Mesenchymal stem cell (in vitro differentiated cells and primary cell): ENCODE measurements at regions not wholly inside any gene's neighbourhood (a gene's known extent, or its start where the extent isn't known, plus 50 kb on each side); places are given as distances from the start of the nearest gene placed in this dataset.

Experiments
- DNase-seq: peaks from one replicate; pipeline ENCODE4 v3.0.0-alpha.2; 2013
- H2AFZ ChIP-seq: one replicate; pipeline ENCODE4 v1.6.1; 2013; ENCODE audit warnings: low read depth, mild to moderate bottlenecking, control low read depth, inconsistent platforms, low read length, moderate library complexity
- H2AK5ac ChIP-seq: 2 replicates; pipeline ENCODE4 v1.6.1; 2013; ENCODE audit warnings: low read length, moderate library complexity, mild to moderate bottlenecking, inconsistent platforms; ENCODE audit not compliant: severe bottlenecking
- H2BK120ac ChIP-seq: one replicate; pipeline ENCODE4 v1.6.1; 2013; ENCODE audit warnings: low read depth, mild to moderate bottlenecking, inconsistent platforms, low read length, moderate library complexity
- H2BK12ac ChIP-seq, 2 experiments: one replicate each; pipeline ENCODE4 v1.6.1; 2013; ENCODE audit warnings: inconsistent platforms in 2 of 2, low read length in 2 of 2, mild to moderate bottlenecking in 2 of 2, moderate library complexity in 2 of 2, control low read depth in 1 of 2
- H2BK15ac ChIP-seq: one replicate; pipeline ENCODE4 v1.6.1; 2013; ENCODE audit warnings: mild to moderate bottlenecking, low read depth, inconsistent platforms; ENCODE audit not compliant: poor library complexity, severe bottlenecking
- H2BK5ac ChIP-seq: 2 replicates; pipeline ENCODE4 v1.6.1; 2013; ENCODE audit warnings: low read depth, mild to moderate bottlenecking, low read length, control low read depth, inconsistent platforms; ENCODE audit not compliant: poor library complexity, severe bottlenecking
- H3K14ac ChIP-seq, 2 experiments: one replicate each; pipeline ENCODE4 v1.6.1; 2013; ENCODE audit warnings: inconsistent platforms in 2 of 2, low read length in 2 of 2, control low read depth in 1 of 2, mild to moderate bottlenecking in 1 of 2, moderate library complexity in 1 of 2
- H3K18ac ChIP-seq, 2 experiments: one replicate each; pipeline ENCODE4 v1.6.1; 2013; ENCODE audit warnings: inconsistent platforms in 2 of 2, low read length in 2 of 2, control low read depth in 1 of 2, low read depth in 1 of 2, mild to moderate bottlenecking in 1 of 2
- H3K23ac ChIP-seq, 2 experiments: one replicate each; pipeline ENCODE4 v1.6.1; 2013; ENCODE audit warnings: inconsistent platforms in 2 of 2, low read length in 2 of 2, mild to moderate bottlenecking in 2 of 2, moderate library complexity in 2 of 2, control low read depth in 1 of 2
- H3K27ac ChIP-seq: 2 replicates; pipeline ENCODE4 v1.5.1; 2013; ENCODE audit warnings: mild to moderate bottlenecking, moderate library complexity, low read length, control low read depth, inconsistent platforms; ENCODE audit not compliant: poor library complexity, severe bottlenecking
- H3K27me3 ChIP-seq, 2 experiments: 2 replicates each; pipeline versions ENCODE4 v1.6.1 to v1.7.0; 2013; ENCODE audit warnings: low read length in 2 of 2, mild to moderate bottlenecking in 2 of 2, moderate library complexity in 2 of 2, control low read depth in 1 of 2, inconsistent platforms in 1 of 2; ENCODE audit not compliant: control insufficient read depth in 1 of 2, insufficient read depth in 1 of 2
- H3K36me3 ChIP-seq, 2 experiments: 2 replicates each; pipeline versions ENCODE4 v1.6.1 to v1.7.0; 2013; ENCODE audit warnings: low read length in 2 of 2, control low read depth in 1 of 2, inconsistent platforms in 1 of 2, low read depth in 1 of 2, mild to moderate bottlenecking in 1 of 2; ENCODE audit not compliant: insufficient read depth in 2 of 2, control insufficient read depth in 1 of 2
- H3K4ac ChIP-seq, 2 experiments: one replicate each; pipeline ENCODE4 v1.6.1; 2013; ENCODE audit warnings: inconsistent platforms in 2 of 2, low read length in 2 of 2, mild to moderate bottlenecking in 2 of 2, moderate library complexity in 2 of 2, control low read depth in 1 of 2, low read depth in 1 of 2
- H3K4me1 ChIP-seq: 2 replicates; pipeline ENCODE4 v1.6.1; 2013; ENCODE audit warnings: low read depth, low read length, control low read depth; ENCODE audit not compliant: control insufficient read depth, insufficient read depth
- H3K4me2 ChIP-seq: 2 replicates; pipeline ENCODE4 v1.6.1; 2013; ENCODE audit warnings: low read length, mild to moderate bottlenecking, inconsistent platforms; ENCODE audit not compliant: poor library complexity, severe bottlenecking
- H3K4me3 ChIP-seq, 2 experiments: 2 replicates each; pipeline versions ENCODE4 v1.5.1 to v1.7.0; 2013; ENCODE audit warnings: low read length in 2 of 2, mild to moderate bottlenecking in 2 of 2, control low read depth in 1 of 2, low read depth in 1 of 2; ENCODE audit not compliant: insufficient read depth in 1 of 2
- H3K79me1 ChIP-seq: replicated peaks from 2 replicates; pipeline ENCODE4 v1.6.1; 2013; ENCODE audit warnings: mild to moderate bottlenecking, control low read depth, low read length, inconsistent platforms; ENCODE audit not compliant: poor library complexity, severe bottlenecking
- H3K9ac ChIP-seq: 2 replicates; pipeline ENCODE4 v1.7.0; 2013; ENCODE audit warnings: mild to moderate bottlenecking, low read length, moderate library complexity
- H3K9me3 ChIP-seq: 2 replicates; pipeline ENCODE4 v1.7.0; 2013; ENCODE audit warnings: mild to moderate bottlenecking, low read length; ENCODE audit not compliant: control insufficient read depth
- H4K8ac ChIP-seq: one replicate; pipeline ENCODE4 v1.6.1; 2013; ENCODE audit warnings: inconsistent platforms, mild to moderate bottlenecking, low read length, moderate library complexity
- H4K91ac ChIP-seq: one replicate; pipeline ENCODE4 v1.6.1; 2013; ENCODE audit warnings: mild to moderate bottlenecking, low read length, inconsistent platforms
- WGBS: methylation state at CpG from one replicate; pipeline ENCODE4 v1.1.7; 2013; ENCODE audit warnings: mixed read lengths; 5-methylcytosine and 5-hydroxymethylcytosine counted together

- Histone ChIP-seq H3K27me3 (no peaks in the 10 kb centered on the region), H3K18ac (no peak overlapping the region), H2AK5ac (no peak overlapping the region), H3K4me3 (no peak overlapping the region), H4K8ac (no peak overlapping the region), H2BK15ac (no peak overlapping the region), H3K14ac (no peak overlapping the region), H3K4me1 (no peaks in the 10 kb centered on the region), H2BK120ac (no peak overlapping the region), H2AFZ (no peak overlapping the region), H2BK5ac (no peak overlapping the region), H2BK12ac (no peak overlapping the region), H3K9ac (no peak overlapping the region), H3K23ac (no peak overlapping the region), H4K91ac (no peak overlapping the region), H3K27ac (no peak overlapping the region), H3K4me2 (no peak overlapping the region), H3K79me1 (no peaks in the 10 kb centered on the region), H3K4ac (no peak overlapping the region), H3K36me3 (no peaks in the 10 kb centered on the region), H3K9me3 (peaks cover 11% of the 10 kb centered on the region)
- DNase-seq, result no peak
These were observed 1153.2 kb downstream of the BCL11B start for GRCh38 chr14:98118749-98119148.

GRCh38 chr14:98119739-98120138 is 1152.3 kb downstream of the BCL11B start:
- Histone ChIP-seq H2BK12ac (no peak overlapping the region), H3K14ac (no peak overlapping the region), H2BK120ac (no peak overlapping the region), H3K4me3 (no peak overlapping the region), H4K8ac (no peak overlapping the region), H2AFZ (no peak overlapping the region), H3K4me2 (no peak overlapping the region), H3K23ac (no peak overlapping the region), H3K4ac (no peak overlapping the region), H3K18ac (no peak overlapping the region), H3K9me3 (peaks cover 11% of the 10 kb centered on the region), H3K9ac (no peak overlapping the region), H2AK5ac (no peak overlapping the region), H2BK5ac (no peak overlapping the region), H3K27ac (no peak overlapping the region), H3K4me1 (no peaks in the 10 kb centered on the region), H3K79me1 (no peaks in the 10 kb centered on the region), H2BK15ac (no peak overlapping the region), H3K36me3 (no peaks in the 10 kb centered on the region), H3K27me3 (no peaks in the 10 kb centered on the region), H4K91ac (no peak overlapping the region)
- WGBS, result 72% methylated on average over 3 of the region's 4 CpGs
- no peak for DNase-seq

- Histone ChIP-seq H2BK12ac (no peak overlapping the region), H3K27me3 (no peaks in the 10 kb centered on the region), H3K14ac (no peak overlapping the region), H3K4ac (no peak overlapping the region), H3K36me3 (no peaks in the 10 kb centered on the region), H2BK5ac (no peak overlapping the region), H2AFZ (no peak overlapping the region), H3K9ac (no peak overlapping the region), H3K4me2 (no peak overlapping the region), H3K4me1 (no peaks in the 10 kb centered on the region), H3K23ac (no peak overlapping the region), H3K79me1 (no peaks in the 10 kb centered on the region), H4K8ac (no peak overlapping the region), H2AK5ac (no peak overlapping the region), H2BK120ac (no peak overlapping the region), H3K18ac (no peak overlapping the region), H4K91ac (no peak overlapping the region), H3K27ac (no peak overlapping the region), H3K4me3 (no peak overlapping the region), H2BK15ac (no peak overlapping the region), H3K9me3 (peaks cover 20% of the 10 kb centered on the region)
- WGBS, result 84% methylated on average over 6 of the region's 6 CpGs
- DNase-seq, result no peak
These were observed 1151.0 kb downstream of the BCL11B start for GRCh38 chr14:98120831-98121464.

- no peak overlapping the region for H3K27ac ChIP-seq
- H2AFZ ChIP-seq, result no peak overlapping the region
- H2BK12ac ChIP-seq, result no peak overlapping the region
- H3K9me3 ChIP-seq, result peaks cover 24% of the 10 kb centered on the region
- H3K27me3 ChIP-seq, result no peaks in the 10 kb centered on the region
- WGBS, result 54% methylated on average over 2 of the region's 4 CpGs
- no peak for DNase-seq
- H3K14ac ChIP-seq, result no peak overlapping the region
- H3K18ac ChIP-seq, result no peak overlapping the region
- no peak overlapping the region for H2BK15ac ChIP-seq
- no peak overlapping the region for H4K91ac ChIP-seq
- no peak overlapping the region for H3K9ac ChIP-seq
- H3K4me3 ChIP-seq, result no peak overlapping the region
- no peak overlapping the region for H2AK5ac ChIP-seq
- no peak overlapping the region for H4K8ac ChIP-seq
- no peak overlapping the region for H3K4me2 ChIP-seq
- H3K4ac ChIP-seq, result no peak overlapping the region
- H3K36me3 ChIP-seq, result no peaks in the 10 kb centered on the region
- H2BK5ac ChIP-seq, result no peak overlapping the region
- no peaks in the 10 kb centered on the region for H3K4me1 ChIP-seq
- no peak overlapping the region for H3K23ac ChIP-seq
- no peak overlapping the region for H2BK120ac ChIP-seq
- no peaks in the 10 kb centered on the region for H3K79me1 ChIP-seq
These were observed 1149.5 kb downstream of the BCL11B start for GRCh38 chr14:98122527-98122926.
